GM21515 (cell line): ENCODE measurements at regions not wholly inside any gene's neighbourhood (a gene's known extent, or its start where the extent isn't known, plus 50 kb on each side); places are given as distances from the start of the nearest gene placed in this dataset.
A peak's percentile ranks its signal among the peaks of the same experiment; 100 is the strongest.

Source experiments
- ATAC-seq: cut with Tn5 transposase; IDR thresholded peaks from one replicate; pipeline ENCODE4 v1.9.1; 2021; ENCODE audit not compliant: unreplicated experiment

DNA sequence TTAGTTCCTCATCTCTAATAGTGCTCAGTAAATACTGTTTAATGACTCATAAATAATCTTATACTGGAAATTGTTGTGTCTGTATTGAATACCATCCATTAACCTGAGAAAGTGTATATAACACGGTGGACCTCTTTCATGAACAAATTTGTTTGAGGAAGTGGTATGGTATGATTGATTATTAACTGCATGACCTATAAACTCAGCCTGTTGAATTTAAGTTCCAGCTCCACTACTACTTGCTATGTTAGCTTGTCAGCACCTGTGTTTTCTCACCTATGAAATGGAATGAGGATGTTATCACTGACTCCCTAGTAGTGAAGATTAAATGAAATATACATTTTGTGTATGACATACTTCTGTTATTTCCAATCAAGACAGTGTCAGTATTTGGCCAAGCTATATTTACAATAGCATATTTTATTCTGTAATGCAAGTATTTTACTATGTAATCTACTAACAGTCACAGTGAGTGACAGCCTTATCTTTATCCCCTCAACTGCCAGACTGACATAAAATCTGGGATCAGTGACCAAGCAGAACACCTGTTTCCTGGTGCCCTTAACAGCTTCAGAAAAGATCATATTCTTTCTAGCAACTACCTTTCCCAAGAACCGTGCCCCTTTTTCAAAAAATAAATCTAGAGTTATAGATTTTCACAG, 77.3 kb upstream of the ITGA1 start:
- peak; percentile 53 for ATAC-seq

GRCh38 chr5:52710972-52711596, 76.6 kb upstream of the ITGA1 start:
- no peak for ATAC-seq

GRCh38 chr5:52712354-52712753, 75.4 kb upstream of the ITGA1 start:
- ATAC-seq, result no peak

DNA sequence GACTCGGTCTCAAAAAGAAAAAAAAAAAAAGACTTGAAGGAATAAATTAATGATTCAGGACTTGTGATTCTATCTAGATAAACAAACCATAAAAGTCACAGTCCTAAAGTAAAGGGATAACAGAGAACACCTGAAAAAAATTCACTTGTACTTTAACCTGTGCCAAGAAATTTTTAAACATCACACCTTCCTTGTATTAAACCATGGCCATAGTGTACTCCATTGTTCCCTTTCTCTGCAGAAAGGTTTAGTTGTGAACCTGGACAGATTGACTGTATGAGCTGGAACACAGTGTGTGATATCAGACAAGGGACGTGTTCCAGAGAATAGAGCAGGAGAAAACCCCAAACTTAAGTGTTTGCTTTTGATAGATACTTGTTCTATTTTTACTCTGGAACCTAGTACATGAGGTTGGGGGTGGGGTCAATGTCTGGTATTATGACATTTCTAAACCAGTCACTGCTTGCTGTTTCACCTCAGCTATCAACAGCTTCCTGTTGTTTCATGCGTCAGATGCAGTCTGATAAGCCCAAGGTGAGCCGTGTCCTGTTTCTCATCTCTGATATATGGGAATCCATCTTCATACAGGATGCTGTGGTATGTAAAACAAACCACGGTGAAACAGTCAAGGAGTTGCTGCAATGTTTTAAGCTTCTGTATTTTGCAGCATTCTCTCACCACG, 62.5 kb upstream of the ITGA1 start:
- peak; percentile 88 for ATAC-seq

GRCh38 chr5:52725808-52726207, 61.9 kb upstream of the ITGA1 start:
- ATAC-seq, result no peak

- ATAC-seq, result no peak
Measured at GRCh38 chr5:52727020-52727419, 60.7 kb upstream of the ITGA1 start.

- ATAC-seq, result no peak
Measured at GRCh38 chr5:52727576-52727975, 60.1 kb upstream of the ITGA1 start.

- ATAC-seq, result no peak
Measured at GRCh38 chr5:52728224-52728623, 59.5 kb upstream of the ITGA1 start.

DNA sequence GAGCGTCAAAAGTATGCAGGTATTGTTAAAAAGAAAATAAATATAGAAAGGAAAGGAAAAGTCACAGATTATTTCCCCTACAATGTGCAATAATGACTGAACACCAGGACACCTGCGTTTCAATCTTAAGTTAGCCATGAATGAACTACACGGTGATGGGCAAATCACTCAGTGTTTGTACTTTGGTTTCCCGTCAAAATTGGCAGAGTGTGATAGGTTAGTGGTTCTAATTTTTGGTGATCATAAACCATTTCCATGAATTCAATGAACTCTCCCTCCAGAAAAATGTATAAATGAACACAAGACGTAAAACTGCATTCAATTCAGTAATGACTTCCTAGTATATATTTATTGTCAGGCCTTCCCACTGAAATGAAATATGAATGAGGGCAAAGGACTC, 59.0 kb upstream of the ITGA1 start:
- no peak for ATAC-seq

DNA sequence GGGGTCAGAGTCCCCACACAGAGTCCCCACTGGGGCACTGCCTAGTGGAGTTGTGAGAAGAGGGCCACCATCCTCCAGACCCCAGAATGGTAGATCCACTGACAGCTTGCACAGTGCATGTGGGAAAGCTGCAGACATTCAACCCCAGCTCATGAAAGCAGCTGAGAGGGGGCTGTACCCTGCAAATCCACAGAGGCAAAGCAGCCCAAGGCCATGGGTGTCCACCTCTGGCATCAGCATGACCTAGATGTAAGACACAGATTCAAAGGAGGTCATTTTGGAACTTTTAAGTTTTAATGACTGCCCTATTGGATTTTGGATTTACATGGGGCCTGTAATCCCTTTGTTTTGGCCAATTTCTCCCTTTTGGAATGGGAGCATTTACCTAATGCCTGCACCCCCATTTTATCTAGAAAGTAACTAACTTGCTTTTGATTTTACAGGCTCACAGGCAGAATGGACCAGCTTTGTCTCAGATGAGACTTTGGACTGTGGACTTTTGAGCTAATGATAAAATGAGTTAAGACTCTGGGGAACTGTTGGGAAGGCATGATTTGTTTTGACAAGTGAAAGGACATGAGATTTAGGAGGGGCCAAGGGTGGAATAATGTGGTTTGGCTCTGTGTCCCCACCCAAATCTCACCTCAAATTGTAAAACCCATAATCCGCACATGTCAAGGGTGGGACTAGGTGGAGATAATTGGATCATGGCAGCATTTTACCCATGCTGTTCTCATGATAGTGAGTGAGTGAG, 56.3 kb upstream of the ITGA1 start:
- ATAC-seq, result no peak

DNA sequence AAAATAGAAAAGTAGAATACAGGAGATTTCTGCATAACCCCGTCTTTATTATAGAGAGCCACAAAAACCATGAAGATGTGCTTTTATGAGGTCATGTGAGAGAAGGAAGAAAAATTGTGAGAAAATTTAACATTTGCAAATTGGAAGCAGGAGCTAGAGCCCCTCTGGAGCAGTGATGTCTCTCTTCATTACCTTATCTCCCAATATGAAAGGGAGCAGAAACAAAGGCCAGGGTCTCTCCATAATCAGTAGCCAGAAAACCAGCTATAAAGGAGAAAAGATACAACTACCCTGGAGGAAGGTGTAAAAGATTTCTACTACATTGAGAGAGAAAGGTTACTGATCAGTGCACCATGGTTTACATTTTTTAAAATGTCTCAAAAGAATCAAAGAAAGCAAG, 53.2 kb upstream of the ITGA1 start:
- ATAC-seq, result no peak

DNA sequence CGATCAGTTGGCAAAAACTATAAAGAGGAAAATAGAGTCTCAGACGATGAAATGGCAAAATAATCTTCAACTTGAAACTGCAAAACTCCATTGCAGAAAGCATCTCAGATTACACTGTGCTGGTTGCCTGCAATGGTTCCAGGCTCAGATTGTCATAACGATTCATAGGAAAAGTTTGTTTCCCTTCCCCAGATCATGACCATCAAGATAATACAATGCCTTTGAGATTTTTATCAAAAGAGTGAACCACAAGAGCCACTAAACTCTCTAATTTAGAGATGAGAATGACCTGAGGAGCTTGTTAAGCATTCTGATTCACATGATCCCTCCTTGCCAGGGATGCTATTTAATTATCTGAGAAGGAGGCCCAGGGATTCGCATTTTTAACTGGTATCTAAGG, 52.6 kb upstream of the ITGA1 start:
- ATAC-seq, result no peak
